ENCODE measurements at regions not wholly inside any gene's neighbourhood (a gene's known extent, or its start where the extent isn't known, plus 50 kb on each side); places are given as distances from the start of the nearest gene placed in this dataset.

DNA sequence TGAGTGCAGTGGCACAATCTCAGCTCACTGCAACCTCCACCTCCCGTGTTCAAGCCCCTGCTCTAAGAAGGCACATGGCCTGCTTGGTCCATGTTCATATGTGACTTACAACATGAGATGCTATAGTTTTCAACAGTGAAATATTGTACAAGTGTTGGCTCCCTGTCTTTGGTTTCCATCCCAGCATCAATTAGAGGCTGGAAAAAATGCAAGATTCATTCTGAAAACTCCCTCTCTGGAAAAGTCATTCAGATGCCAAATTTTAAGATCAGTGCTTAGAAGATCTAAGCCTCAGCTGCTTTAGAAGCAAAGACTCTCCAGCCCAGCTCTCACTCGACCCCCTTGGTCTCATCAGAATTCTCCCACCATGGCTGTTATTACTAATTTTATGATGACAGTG, 398.9 kb downstream of the KIF16B start:
- no peak for DNase-seq

DNA sequence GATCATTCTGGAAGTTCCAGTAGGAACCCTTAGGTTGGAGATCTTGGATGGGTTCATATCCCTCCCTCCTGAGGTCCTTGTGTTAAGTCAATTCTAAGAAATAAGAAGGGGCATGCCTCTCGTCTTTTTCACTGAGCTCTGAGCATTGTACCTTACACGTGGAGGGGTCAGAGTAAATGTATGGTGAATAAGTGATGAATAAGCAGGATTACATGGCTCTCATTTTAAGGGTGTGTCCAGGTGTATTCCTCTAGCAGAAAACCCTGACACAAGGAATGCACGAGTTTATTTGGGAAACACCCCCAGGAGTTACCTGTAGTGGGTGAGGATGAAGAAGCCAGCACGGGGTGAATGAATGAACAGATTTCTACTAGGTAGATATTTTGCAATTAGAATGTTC, 400.2 kb downstream of the KIF16B start:
- DNase-seq, result no peak

DNA sequence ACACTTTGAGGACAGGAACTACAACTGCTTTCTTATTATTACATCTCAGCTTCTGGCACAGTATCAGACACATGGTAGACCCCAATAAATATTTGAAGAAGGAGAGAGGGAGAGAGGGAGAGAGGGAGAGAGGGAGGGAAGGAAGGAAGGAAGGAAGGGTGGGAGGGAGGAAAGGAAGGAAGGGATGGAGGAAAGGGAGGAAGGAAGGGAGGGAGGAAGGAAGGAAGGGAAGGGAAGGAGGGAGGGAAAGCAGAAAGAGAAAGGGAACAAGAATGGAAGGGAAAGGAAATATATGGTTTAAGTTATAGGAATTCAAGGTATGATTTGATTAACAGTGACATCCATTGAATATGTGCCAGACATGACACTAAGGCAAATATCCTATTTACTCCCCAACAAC, 402.1 kb downstream of the KIF16B start:
- DNase-seq, result no peak

DNA sequence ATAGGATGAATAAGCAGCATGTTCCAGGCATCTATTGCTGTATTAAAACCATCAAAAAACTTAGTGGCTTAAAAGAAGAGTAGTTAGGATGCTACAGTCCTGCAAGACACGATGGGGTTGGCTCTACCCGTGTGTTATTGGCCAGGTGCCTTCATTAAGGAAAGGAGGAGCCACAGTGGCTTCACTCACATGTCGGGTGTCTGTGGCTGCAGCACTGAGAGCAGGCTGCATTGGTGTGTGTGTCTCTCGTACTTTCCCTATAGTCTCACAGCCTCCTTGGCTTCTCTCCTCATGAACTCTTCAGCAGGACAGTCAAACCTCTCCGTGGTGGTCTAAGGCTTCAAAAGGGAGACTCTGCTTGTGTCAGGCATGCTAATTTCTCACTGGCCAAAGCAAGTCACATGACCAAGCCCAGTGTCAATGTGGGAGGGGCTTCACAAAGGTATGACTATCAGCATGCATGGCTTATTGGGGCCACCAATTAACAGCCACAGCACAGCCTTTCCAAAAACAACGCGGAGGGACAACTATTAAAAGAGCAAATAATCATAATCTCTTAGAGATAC, 402.8 kb downstream of the KIF16B start:
- DNase-seq, result no peak

DNA sequence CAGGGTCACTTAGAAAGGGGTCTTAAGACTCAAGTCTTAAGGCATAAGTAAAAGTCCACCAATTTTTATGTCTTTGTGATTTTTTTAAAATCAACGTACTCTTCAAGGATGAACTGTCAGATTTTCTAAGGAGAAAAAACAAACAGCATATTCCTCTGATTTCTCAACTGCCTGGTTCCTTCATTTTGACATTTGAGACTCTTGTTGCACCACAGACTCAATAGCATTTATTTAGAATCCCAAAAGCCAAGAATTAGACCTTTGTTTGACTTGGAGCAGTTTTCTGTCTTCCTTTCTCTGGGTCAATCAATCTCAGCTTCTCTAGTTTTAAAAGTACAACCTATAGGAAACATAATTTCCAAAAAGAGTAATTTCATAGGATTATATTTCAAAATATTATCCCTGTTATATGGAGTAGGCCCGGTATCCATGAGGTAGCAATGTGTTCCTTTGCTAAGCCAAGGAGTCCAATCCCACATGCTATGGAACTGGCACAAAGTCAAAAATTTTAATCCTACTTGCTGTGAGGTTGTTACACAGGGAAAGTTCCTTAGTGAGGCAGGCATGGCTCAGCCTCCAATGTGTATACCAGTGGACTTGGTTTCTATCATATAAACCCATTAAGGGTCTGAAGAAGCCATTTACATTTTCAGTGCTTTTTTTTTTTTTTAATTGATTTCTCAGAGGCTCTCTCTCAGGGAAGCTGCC, 405.7 kb downstream of the KIF16B start:
- no peak for DNase-seq

DNA sequence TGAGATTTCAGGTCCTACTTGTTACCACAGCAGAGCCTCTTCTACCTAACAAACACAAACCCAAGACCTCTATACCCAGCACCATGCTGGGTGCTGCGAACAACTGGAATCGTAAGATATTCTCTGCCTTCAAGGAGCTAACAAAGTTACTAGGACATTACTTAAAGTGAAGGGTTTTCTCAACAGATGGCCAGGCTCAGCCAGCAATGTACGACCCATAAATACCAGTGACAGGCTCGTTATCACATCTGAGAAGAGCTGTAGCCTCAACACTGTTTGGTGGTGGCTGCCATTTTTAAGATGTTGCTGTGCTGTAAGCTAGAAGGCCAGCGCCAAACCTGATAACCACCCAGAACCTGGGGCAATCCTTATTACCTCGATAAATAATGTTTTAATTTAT, 406.5 kb downstream of the KIF16B start:
- DNase-seq, result no peak

DNA sequence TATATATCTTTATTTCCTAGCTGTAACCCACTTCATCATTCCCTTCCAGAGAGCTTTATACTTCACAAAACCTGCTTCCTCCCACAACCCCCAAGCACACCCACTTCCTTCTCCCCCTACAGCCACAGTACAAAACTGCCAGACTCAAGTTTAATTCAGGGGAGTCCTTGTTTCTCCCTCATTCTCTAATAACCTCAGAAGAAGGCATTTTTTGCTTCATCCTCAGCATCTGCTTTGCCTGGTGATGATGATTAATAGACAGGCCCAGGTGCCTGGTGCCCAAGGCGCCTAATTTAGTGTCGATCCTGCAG, 414.3 kb downstream of the KIF16B start:
- DNase-seq, result no peak

DNA sequence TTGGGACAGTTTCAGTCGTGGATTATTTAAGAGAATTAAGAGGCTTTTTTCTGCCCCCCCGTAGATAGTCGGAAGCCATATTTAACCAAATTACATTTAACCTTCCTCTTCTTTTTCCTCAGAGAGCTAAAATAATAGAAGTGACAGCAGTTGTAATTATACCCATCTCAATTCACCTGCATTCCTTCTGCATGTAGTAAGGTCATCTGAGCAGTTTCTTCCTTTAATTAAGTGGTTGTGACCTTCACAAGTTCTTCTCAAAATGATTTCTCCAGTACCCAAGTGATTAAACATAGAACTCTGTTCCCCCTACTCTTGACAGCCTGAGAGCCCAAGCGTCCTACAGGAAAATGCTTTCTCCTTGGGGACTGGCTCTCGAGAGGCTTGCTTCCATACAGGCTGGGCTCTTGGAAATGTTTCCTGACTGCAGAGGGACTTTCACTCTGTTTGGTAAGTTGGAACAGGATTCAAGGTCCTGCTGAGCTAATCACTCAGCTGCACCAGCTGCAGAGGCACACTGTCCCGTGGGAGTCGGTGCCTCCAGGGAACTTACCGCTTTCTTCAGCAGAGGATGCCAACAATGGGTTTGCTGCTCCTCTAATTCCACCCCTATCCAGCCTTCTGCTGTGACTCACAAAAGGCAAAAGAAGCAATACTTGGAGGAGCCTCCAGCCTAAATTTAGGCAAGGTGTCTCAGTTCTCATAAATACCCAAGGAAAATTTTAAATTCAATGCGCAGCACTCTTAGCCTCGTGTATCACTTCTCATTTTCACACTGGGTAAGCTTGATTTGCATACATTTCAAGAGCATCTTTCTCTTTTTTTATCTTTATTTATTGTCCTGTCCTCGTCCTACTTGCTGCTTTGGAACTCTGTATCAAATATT, 414.9 kb downstream of the KIF16B start:
- no peak for DNase-seq

DNA sequence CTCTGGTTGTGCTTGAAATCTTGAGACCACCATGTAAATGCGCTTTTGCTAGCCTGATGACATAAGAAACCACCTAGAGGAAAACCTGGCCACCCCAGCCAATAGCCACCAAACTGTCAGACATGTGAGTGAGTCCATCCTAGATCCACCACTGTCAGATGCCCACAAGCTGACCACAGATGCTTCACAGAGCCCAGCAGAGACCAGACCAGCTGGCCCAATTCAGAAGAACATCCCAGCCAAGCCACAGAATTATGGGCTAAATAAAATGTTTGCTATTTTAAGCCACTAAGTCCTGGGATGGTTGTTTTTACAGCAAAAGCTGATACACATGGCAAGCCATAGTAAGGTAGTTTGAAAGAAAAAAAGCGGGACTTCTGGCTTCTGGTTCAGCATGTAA, 425.3 kb downstream of the KIF16B start:
- no peak for DNase-seq

DNA sequence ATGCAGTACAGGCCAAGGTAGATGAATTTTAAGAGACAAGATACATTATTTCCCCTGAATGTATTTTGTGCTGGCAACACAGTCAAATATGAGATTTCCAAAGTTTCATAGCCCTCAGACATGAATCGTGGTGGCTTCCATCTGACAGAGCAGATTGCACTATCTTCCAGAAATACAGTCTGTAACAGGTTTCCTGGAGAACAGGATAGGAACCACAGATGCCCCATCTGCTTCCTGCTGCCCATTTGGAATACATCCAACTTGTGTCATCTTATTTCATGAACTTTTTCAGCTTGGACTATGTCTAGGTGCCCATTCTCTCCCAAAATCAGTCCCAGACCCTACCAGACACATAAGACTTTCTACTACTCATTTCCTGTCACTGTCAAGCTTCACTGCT, 426.0 kb downstream of the KIF16B start:
- DNase-seq, result no peak

DNA sequence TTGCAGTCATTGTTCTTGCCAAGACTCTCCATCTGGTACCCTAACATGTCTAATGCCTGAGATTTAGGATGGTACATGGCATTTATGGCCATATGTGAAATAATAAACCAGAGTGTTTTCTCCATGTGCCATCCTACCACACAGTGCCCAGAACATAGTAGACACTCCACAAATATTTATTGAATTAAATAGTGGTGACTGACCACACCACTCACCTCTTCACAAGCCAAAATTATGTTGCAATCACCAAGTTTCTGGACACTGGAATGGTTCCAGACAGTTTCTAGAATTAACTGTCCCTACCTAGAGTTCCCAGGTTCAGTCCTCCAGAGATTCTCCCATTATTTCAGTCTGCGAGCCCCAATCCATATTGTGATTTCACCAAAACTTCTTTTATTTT, 427.3 kb downstream of the KIF16B start:
- DNase-seq, result no peak

DNA sequence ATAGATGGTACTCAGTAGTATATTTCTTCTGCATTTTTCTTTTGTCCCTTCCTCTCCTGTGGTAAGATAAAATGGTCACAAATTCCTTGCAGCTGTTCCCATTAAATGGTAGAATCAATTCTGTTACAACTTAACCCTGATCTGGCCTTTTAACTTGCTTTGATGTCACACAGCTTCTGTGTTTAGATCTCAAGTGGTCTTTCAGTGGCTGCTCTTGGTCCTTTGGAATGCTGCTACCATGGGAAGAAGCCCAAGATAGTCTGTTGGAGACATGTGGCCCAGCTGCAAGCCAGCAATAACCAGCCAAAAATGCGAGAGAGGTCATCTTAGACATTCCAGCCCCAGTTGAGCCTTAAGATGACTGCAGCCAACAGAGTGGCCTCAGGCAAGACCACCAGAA, 429.7 kb downstream of the KIF16B start:
- no peak for DNase-seq

DNA sequence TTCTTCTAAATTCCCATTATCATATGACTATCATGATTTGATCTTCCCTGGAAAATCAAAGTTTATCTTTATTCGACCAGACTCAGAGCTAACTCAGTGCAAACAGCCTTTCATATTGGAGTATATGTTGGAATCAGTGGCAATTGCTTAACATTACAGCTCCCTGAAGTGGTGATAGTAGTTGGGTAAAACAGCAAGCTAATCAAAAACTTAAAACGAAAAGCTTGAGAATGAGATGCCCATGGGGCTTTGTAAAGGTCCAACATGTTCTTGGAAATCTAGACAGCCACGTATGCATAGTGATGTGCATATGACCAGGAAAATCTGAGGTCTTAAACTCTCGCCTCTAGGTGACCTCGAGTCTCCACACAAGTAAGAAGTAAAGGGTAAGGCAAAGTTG, 437.6 kb downstream of the KIF16B start:
- DNase-seq, result no peak

DNA sequence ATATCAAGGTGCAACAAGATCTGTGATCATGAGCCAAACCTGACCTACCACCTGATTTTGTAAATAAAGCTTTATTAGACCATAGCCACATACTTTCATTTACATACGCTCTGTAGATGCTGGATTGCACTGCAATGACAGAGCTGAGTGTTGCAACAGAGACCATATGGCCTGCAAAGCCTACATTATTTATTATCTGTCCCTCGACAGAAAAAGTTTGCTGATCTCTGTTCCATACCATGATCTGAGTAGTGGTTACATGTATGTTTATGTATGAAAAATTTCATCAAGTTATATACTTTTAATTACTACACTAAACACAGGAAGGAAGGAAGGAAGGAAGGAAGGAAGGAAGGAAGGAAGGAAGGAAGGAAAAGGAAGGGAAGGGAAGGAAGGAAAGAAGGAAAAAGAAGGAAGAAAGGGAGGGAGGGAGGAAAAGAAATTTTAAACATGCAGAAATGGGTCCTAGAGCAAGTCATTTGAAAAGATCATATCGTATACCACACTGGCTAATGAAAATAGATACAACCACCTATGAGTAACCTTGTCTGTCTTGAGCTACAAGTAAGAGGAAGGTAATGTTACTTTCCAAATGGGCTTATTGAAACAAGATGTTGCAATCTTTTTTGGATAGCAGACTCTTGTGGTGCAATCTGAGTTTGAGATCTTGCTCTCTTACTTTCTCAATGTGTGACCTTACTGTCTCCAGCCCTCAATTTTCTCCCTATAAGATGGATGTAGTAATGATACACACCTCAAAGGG, 441.0 kb downstream of the KIF16B start:
- no peak for DNase-seq

DNA sequence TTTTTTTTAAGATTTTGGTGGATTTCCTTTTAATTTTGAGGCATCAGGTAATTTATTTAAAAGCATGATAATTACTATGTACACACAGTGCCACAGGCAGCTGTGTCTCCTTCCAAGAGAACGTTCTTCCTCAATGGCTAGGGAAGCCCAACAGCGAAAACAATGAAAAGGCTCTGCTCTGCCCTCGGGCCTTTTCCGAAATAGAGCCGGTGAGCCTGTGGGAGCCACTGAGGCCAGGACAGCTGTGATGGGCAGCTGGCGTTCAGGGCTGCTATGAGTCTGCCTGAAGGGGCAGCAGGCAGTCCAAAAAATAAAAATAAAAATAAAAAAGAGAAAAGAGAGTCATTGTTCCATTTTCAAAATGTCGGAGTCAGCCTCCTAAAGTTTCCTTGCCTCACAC, 443.8 kb downstream of the KIF16B start:
- no peak for DNase-seq

DNA sequence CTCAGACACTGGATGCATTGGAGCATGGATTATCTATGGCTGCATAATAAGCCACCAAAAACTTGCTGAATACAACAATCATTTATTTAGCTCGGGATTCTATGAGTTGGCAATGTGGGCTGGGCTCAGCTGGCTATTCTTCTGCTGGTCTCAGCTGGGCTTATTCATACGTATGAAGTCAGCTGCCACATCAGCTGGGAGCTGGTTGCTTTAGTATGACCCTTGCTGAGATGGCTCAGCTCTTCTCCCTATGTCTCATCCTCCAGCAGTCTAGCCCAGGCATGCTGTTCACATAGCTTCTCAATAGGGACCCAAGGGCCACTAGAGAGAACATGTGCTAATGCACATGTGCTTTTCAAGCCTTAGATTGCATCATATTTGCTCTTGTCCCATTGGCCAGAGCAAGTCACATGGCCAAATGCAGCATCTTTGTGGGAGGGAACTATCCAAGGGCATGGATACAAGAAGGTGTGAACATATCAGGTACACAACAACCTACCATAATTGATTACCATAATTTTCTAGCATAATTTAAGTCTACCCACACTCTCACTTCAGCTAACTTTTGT, 444.6 kb downstream of the KIF16B start:
- DNase-seq, result no peak

DNA sequence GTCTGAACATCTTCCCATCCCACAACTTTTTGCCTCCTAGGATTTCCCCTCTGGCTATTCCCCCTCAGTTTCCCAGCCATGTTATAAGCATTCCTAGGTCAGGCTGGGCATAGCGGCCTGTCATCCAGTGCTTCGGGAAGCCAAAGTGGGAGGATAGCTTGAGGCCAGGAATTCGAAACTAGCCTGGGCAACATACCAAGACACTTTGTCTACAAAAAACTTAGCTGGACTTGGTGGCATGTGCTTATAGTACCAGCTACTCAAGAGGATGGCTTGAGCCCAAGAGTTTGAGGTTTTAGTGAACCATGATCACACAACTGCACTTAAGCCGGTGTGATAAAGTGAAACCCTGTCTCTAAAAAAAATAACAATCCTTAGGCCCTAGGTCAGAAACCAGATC, 447.4 kb downstream of the KIF16B start:
- DNase-seq, result no peak

DNA sequence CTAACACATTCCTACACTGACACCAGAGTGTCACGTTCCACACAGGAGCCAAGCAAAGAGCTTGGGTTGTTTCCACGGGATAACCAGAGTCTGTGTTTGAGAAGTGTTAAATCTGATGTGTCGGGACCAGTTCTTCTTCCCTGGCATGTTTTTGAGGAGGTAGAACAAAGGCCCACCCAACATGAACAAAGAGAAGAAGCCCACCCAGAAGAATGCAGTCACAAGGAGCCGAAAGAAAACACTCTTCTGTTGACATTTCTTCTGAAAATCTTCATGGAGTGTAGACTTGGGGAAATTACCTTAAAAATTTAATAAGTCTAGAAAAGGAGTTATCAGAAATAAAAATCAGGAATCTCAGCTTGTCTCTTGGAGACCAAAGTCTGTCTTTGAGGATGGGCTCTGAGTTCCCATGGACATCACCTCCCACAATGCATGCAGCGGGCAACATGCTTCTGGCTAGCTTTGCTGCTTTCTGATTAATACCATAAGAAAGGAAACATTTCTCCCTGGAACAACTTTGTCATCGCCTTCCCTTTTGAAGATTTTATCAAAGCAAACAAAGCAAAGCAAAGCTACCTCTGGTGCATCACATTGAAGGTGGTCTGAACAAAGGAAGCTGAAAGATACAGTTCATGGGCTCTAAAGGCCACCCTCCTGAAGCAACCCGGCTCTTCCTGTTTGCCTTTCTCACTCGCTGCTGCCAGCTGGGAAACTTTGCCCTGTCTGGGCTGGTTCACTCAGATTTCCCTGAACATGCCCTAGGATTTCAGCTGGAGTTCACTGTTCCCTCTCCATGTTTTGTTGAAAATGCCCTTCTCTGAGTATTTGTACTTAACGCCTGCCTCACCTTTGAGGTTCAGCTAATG, 448.1 kb downstream of the KIF16B start:
- no peak for DNase-seq

DNA sequence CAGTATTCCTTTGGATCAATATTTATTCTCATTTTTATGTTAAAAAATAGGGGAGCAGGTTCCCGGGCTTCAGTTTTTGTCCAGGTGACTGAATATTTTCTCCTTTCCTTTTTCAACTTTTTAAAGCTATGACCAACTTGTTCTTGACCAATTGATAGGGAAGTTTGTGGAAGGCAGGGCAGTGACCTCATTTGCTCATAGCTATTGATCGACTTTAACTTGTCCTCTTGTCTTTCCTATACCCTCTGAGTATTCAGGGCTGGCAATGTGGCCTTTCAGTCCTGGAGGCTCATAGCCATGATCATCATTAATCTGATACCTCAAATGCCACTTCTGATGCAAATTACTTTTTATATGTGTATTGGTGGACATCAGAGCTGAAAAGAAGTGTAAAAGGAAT, 448.8 kb downstream of the KIF16B start:
- no peak for DNase-seq

DNA sequence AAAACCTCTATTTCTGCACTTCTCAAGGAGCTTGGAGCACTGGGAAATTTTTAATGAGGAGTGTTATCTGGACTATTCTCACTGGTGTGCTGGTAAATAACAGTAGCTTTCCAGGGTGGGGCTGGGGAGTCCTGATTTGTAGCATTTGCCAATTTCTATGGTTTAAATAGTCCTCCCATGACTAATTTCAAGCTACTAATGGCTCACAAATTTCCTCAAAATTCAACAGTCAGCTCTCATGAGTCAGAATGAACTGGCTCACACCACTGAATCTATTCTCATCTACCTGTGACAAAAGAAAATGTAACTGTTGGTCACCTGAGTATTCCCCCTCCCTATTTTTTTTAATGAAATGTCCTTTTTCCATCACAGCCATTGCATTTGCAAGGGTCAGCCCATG, 449.6 kb downstream of the KIF16B start:
- no peak for DNase-seq

DNA sequence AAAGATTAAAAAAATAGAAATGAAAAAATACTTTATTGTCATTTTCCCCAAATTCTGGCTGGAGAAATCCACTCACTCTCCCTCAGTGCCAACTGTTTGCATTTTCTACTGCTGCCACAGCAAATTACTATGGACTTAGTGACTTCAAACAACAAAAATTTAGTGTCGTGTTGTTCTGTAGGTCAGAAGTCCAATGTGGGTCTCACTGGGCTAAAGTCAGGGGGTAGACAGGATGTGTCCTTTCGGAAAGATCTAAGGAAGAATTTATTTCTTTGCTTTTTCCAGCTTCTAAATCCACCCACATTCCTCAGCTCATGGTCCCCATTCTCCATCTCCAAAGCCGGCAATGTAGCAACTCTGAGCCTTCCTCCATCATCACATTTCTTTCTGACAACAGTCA, 453.3 kb downstream of the KIF16B start:
- no peak for DNase-seq

DNA sequence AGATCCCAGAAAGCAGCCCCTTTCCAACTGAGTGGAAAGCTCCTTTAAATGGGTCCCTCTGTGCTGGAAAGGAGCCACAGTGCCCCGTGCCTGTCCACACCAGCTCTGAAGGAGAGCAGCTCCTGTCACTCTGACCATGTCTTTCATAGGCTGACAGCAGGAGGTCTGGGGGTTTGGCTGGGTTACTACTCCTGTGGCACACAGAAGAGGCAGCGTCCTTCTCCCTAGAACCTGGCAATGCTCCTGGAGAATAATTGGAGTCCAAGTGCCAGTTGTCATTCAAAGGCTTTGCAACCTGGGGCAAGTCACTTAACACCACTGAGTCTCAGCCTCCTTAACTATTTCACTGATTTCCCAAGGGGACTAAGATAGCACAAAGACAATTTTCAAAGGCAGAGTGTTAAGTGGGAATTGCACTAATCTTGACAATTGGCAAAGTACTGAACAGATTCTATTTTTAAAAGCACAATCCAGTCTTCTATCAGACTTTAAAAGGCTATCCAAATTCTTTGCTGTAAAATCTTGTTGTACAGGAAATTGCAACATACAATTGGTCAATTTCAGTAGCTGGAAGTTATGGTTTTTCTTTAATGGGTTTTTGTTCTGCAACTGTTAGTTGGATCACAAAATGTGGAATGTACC, 457.2 kb downstream of the KIF16B start:
- peak; percentile 25 for DNase-seq
